ENCODE measurements at regions not wholly inside any gene's neighbourhood (a gene's known extent, or its start where the extent isn't known, plus 50 kb on each side); places are given as distances from the start of the nearest gene placed in this dataset.
"Not testable (repeated sequence)": the region's sequence is repeated elsewhere in the genome, so short reads cannot be mapped to it uniquely, and the experiment has no call there.

DNA sequence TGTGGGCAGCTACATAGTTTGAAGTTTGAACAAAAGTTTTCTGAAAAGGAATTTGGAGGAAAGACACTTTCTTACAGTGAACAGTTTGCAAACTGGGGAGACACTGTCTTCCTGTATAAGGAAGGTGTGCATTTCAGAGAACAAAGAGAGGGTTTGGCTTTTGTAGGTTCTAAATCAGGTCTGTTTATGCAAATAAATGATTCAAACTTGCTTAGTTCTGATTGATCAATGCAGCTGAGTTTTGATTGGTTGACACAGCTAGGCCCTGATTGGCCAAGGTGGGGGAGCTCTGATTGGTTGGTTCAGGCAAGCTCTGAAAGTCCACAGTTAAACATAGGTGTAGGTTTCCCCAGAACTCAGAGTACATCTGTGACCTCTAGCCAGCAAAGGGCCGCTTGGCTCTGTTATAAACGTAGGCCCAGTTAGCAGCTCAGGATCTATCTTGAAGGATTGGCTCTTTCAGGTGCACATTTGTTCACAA, 63.0 kb upstream of the ENPP6 start:
- TF ChIP-seq EZH2phosphoT487 (IDR thresholded peaks at IDR 0.05; ENCODE audit: low read depth): no peak
- TF ChIP-seq, protein P1, sequence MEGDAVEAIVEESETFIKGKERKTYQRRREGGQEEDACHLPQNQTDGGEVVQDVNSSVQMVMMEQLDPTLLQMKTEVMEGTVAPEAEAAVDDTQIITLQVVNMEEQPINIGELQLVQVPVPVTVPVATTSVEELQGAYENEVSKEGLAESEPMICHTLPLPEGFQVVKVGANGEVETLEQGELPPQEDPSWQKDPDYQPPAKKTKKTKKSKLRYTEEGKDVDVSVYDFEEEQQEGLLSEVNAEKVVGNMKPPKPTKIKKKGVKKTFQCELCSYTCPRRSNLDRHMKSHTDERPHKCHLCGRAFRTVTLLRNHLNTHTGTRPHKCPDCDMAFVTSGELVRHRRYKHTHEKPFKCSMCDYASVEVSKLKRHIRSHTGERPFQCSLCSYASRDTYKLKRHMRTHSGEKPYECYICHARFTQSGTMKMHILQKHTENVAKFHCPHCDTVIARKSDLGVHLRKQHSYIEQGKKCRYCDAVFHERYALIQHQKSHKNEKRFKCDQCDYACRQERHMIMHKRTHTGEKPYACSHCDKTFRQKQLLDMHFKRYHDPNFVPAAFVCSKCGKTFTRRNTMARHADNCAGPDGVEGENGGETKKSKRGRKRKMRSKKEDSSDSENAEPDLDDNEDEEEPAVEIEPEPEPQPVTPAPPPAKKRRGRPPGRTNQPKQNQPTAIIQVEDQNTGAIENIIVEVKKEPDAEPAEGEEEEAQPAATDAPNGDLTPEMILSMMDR (IDR thresholded peaks at IDR 0.05; ENCODE audit: low read depth, low read length): no peak
- H3K27me3 ChIP-seq (ENCODE audit: low read depth, low read length): no peaks in the 10 kb centered on the region
- H3K36me3 ChIP-seq (replicated peaks; ENCODE audit: low read depth, low read length): no peaks in the 10 kb centered on the region
- H3K9me3 ChIP-seq (ENCODE audit: insufficient read depth, low read length): no peaks in the 10 kb centered on the region
- H4K20me1 ChIP-seq (ENCODE audit: insufficient read depth, low read length): no peaks in the 10 kb centered on the region
- no peak overlapping the region for H2AFZ ChIP-seq (ENCODE audit: low read depth, low read length)
- H3K4me3 ChIP-seq (ENCODE audit: low read length): peak overlapping the region; percentile 56
- H3K4me1 ChIP-seq (ENCODE audit: low read length): peaks cover 64% of the 10 kb centered on the region
- peak overlapping the region; percentile 100 for H3K27ac ChIP-seq (ENCODE audit: low read length)
- H3K9ac ChIP-seq (ENCODE audit: low read length): peak overlapping the region; percentile 88
- peaks cover 6% of the 10 kb centered on the region; the same call in 1 of the 2 replicates for H3K79me2 ChIP-seq (ENCODE audit: low read length)
- peak overlapping the region; percentile 72 for H3K4me2 ChIP-seq (ENCODE audit: low read length)

DNA sequence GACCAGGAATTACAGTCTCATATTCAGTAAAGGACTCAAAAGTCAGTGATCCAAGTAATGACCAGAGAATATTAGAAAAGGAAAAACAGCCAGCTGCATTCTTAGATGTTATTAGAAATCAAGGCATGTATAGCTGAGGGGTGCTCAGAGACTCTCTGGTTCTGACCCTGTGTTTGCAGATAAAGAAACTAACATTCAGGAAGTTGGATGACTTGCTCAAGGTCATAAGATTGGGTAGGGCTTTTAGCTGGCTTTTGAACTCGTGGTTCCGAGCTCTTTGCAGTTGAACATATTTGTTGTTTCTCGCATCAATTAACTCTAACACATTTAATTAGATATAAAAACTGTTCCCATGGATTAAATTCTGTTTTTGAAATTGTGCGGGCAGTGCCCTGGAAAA, 62.5 kb upstream of the ENPP6 start:
- Histone ChIP-seq H3K27me3 (ENCODE audit: low read depth, low read length) (no peaks in the 10 kb centered on the region), H4K20me1 (ENCODE audit: insufficient read depth, low read length) (no peaks in the 10 kb centered on the region), H3K4me1 (ENCODE audit: low read length) (peaks cover 59% of the 10 kb centered on the region), H3K36me3 (replicated peaks; ENCODE audit: low read depth, low read length) (no peaks in the 10 kb centered on the region), H3K4me3 (ENCODE audit: low read length) (peak overlapping the region; percentile 47; the same call in 1 of the 2 replicates), H3K4me2 (ENCODE audit: low read length) (peak overlapping the region; percentile 72), H3K27ac (ENCODE audit: low read length) (peak overlapping the region; percentile 100), H3K9me3 (ENCODE audit: insufficient read depth, low read length) (no peaks in the 10 kb centered on the region), H2AFZ (ENCODE audit: low read depth, low read length) (no peak overlapping the region), H3K9ac (ENCODE audit: low read length) (peak overlapping the region; percentile 81), H3K79me2 (ENCODE audit: low read length) (peaks cover 6% of the 10 kb centered on the region; the same call in 1 of the 2 replicates)
- no peak for TF ChIP-seq EZH2phosphoT487 (IDR thresholded peaks at IDR 0.05; ENCODE audit: low read depth)
- TF ChIP-seq, protein P1 (IDR thresholded peaks at IDR 0.05; ENCODE audit: low read depth, low read length): no peak

DNA sequence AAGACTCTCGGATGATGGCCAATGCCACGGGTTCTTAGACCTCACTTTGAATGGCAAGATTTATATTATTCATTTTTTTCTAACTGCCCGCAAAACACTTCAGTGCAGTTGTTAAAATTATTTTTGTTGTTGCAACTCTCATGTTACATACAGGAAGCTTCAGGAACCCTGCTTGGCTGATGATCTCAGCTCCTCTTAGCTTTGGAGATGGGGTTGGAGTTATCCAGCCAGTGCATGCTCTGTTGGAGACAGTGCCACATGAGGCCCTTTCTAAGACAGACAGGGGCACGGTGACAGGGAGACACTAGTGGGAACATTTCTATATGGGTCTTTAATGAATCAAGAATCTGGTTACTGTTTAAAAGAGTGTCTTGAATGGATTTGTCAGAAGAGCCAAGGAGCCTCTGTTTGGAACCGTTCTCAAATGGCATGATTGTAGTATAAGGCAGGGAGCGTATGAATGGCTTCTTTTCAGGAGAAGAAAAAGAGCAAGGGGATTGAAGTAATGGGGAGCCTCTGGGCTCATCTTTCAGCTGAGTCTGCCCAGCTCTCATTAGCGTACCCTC, 61.9 kb upstream of the ENPP6 start:
- Histone ChIP-seq H3K4me1 (ENCODE audit: low read length) (peaks cover 55% of the 10 kb centered on the region), H3K27ac (ENCODE audit: low read length) (peak overlapping the region; percentile 100), H3K4me2 (ENCODE audit: low read length) (peak overlapping the region; percentile 72), H3K9ac (ENCODE audit: low read length) (peak overlapping the region; percentile 81), H2AFZ (ENCODE audit: low read depth, low read length) (no peak overlapping the region), H3K36me3 (replicated peaks; ENCODE audit: low read depth, low read length) (no peaks in the 10 kb centered on the region), H3K79me2 (ENCODE audit: low read length) (peaks cover 6% of the 10 kb centered on the region; the same call in 1 of the 2 replicates), H3K27me3 (ENCODE audit: low read depth, low read length) (no peaks in the 10 kb centered on the region), H4K20me1 (ENCODE audit: insufficient read depth, low read length) (no peaks in the 10 kb centered on the region), H3K9me3 (ENCODE audit: insufficient read depth, low read length) (no peaks in the 10 kb centered on the region), H3K4me3 (ENCODE audit: low read length) (peak overlapping the region; percentile 47; the same call in 1 of the 2 replicates)
- TF ChIP-seq, protein P1 (IDR thresholded peaks at IDR 0.05; ENCODE audit: low read depth, low read length): no peak
- TF ChIP-seq EZH2phosphoT487 (IDR thresholded peaks at IDR 0.05; ENCODE audit: low read depth): no peak

DNA sequence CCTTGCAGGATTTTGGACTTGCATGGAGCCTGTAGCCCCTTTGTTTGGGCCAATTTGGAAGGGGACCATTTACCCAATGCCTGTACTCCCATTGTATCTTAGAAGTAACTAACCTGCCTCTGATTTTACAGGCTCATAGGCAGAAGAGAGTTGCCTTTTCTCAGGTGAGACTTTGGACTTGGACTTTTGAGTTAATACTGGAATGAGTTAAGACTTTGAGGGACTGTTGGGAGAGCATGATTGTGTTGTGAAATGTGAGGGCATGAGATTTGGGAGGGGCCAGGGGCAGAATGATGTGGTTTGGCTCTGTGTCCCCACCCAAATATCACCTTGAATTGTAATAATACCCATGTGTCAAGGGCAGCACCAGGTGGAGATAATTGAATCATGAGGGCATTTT, 60.1 kb upstream of the ENPP6 start:
- not testable (repeated sequence) for H3K4me3 ChIP-seq (ENCODE audit: low read length)

DNA sequence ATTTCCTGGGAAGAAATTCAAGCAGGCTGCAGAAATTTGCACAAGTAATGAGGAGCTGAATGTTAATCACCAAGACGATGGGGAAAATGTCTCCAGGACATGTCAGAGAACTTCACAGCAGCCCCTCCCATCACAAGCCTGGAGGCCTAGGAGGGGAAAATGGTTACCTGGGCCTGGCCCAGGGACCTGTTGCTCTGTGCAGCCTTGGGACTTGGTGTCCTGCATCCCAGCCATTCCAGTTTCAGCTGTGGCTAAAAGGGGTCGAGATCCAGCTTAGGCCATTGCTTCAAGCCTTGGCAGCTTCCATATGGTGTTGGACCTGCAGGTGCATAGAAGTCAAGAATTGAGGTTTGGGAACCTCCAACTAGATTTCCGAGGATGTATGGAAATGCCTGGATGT, 59.3 kb upstream of the ENPP6 start:
- H3K4me3 ChIP-seq (ENCODE audit: low read length); H3K79me2 ChIP-seq (ENCODE audit: low read length); H3K9me3 ChIP-seq (ENCODE audit: insufficient read depth, low read length); H3K27ac ChIP-seq (ENCODE audit: low read length); H4K20me1 ChIP-seq (ENCODE audit: insufficient read depth, low read length); H3K27me3 ChIP-seq (ENCODE audit: low read depth, low read length); H3K36me3 ChIP-seq (replicated peaks; ENCODE audit: low read depth, low read length); H2AFZ ChIP-seq (ENCODE audit: low read depth, low read length); H3K9ac ChIP-seq (ENCODE audit: low read length); H3K4me2 ChIP-seq (ENCODE audit: low read length): not testable (repeated sequence)
- H3K4me1 ChIP-seq (ENCODE audit: low read length): peaks cover 58% of the 10 kb centered on the region

More for the DNA sequence above, 60.1 kb upstream of the ENPP6 start:
- H3K36me3 ChIP-seq (replicated peaks; ENCODE audit: low read depth, low read length); H3K4me2 ChIP-seq (ENCODE audit: low read length); H2AFZ ChIP-seq (ENCODE audit: low read depth, low read length); H3K79me2 ChIP-seq (ENCODE audit: low read length); H3K27ac ChIP-seq (ENCODE audit: low read length); H3K9ac ChIP-seq (ENCODE audit: low read length); H3K27me3 ChIP-seq (ENCODE audit: low read depth, low read length); H3K9me3 ChIP-seq (ENCODE audit: insufficient read depth, low read length); H4K20me1 ChIP-seq (ENCODE audit: insufficient read depth, low read length): not testable (repeated sequence)
- H3K4me1 ChIP-seq (ENCODE audit: low read length): peaks cover 58% of the 10 kb centered on the region

DNA sequence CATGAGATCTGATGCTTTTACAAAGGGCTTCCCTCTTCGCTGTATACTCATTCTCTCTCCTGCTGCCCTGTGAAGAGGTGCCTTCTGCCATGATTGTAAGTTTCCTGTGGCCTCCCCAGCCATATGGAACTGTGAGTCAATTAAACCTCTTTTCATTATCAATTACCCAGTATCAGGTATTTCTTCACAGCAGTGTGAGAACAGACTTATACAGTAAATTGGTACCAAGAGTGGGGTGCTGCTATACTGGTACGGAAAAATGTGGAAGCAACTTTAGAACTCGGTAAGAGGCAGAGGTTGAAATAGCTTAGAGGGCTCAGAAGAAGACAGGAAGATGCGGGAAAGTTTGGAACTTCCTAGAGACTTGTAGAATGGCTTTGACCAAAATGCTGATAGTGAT, 58.7 kb upstream of the ENPP6 start:
- H3K4me3 ChIP-seq (ENCODE audit: low read length); H3K27ac ChIP-seq (ENCODE audit: low read length); H3K9me3 ChIP-seq (ENCODE audit: insufficient read depth, low read length); H3K27me3 ChIP-seq (ENCODE audit: low read depth, low read length); H3K79me2 ChIP-seq (ENCODE audit: low read length); H4K20me1 ChIP-seq (ENCODE audit: insufficient read depth, low read length); H2AFZ ChIP-seq (ENCODE audit: low read depth, low read length); H3K4me2 ChIP-seq (ENCODE audit: low read length); H3K36me3 ChIP-seq (replicated peaks; ENCODE audit: low read depth, low read length); H3K9ac ChIP-seq (ENCODE audit: low read length): not testable (repeated sequence)
- peaks cover 58% of the 10 kb centered on the region for H3K4me1 ChIP-seq (ENCODE audit: low read length)
